ENCODE measurements at regions not wholly inside any gene's neighbourhood (a gene's known extent, or its start where the extent isn't known, plus 50 kb on each side); places are given as distances from the start of the nearest gene placed in this dataset.

DNA sequence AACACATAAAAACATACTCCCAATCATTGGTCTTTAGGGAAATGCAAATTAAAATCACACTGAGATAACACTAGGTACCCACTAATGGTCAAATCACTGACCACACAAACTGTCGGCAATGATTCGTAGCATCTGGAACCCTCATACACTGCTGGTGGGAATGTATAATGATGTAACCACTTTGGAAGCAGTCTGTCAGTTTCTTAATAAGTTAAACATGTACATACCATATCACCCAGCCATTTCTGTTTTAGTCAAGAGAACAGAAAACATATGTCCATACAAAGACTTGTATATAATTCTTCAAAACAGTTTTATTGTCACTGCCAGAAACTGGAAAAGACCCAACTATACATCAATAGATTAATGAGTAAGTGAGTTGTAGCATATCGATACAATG is 63.3 kb upstream of the LRRC3B start:
- TF ChIP-seq, protein P1, sequence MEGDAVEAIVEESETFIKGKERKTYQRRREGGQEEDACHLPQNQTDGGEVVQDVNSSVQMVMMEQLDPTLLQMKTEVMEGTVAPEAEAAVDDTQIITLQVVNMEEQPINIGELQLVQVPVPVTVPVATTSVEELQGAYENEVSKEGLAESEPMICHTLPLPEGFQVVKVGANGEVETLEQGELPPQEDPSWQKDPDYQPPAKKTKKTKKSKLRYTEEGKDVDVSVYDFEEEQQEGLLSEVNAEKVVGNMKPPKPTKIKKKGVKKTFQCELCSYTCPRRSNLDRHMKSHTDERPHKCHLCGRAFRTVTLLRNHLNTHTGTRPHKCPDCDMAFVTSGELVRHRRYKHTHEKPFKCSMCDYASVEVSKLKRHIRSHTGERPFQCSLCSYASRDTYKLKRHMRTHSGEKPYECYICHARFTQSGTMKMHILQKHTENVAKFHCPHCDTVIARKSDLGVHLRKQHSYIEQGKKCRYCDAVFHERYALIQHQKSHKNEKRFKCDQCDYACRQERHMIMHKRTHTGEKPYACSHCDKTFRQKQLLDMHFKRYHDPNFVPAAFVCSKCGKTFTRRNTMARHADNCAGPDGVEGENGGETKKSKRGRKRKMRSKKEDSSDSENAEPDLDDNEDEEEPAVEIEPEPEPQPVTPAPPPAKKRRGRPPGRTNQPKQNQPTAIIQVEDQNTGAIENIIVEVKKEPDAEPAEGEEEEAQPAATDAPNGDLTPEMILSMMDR (IDR thresholded peaks at IDR 0.05): no peak
- no peak for TF ChIP-seq ZFX (IDR thresholded peaks at IDR 0.05; ENCODE audit: borderline replicate concordance)
